MCF 10A (cell line): ENCODE measurements at regions not wholly inside any gene's neighbourhood (a gene's known extent, or its start where the extent isn't known, plus 50 kb on each side); places are given as distances from the start of the nearest gene placed in this dataset.

Experiments
- BruUV-seq: library from RNA; stranded (reverse); fragments of 400-500 nt; replicated peaks from 2 replicates; lab custom pipeline; 2021; lab: Mats Ljungman, UMichigan
- CTCF ChIA-PET: fragments of 300-600 bp; sonication (Branson Sonifier 250); formaldehyde crosslinking; extraction: SDS; loops from one replicate; lab custom pipeline; 2021; ENCODE audit warnings: antibody characterized with exemption, inconsistent platforms; lab: Yijun Ruan, JAX
- POLR2A ChIA-PET: fragments of 300-600, 350-650 bp; sonication (Branson Sonifier 250); formaldehyde crosslinking; extraction: SDS; loops from one replicate; lab custom pipeline; 2020; ENCODE audit warnings: antibody characterized with exemption, inconsistent platforms; lab: Yijun Ruan, JAX
- DNase-seq: peaks from one replicate; pipeline ENCODE4 v3.0.0-alpha.2; 2018; ENCODE audit not compliant: unreplicated experiment
- H3K27ac Mint-ChIP-seq: one replicate; pipeline ENCODE4 v1.8.0; 2022; ENCODE audit warnings: mild to moderate bottlenecking, low read depth, mixed read lengths; ENCODE audit not compliant: unreplicated experiment
- H3K27me3 Mint-ChIP-seq: one replicate; pipeline ENCODE4 v1.8.0; 2022; ENCODE audit warnings: mixed read lengths; ENCODE audit not compliant: insufficient read depth, unreplicated experiment
- H3K36me3 Mint-ChIP-seq: one replicate; pipeline ENCODE4 v1.8.0; 2022; ENCODE audit warnings: mild to moderate bottlenecking, moderate library complexity, mixed read lengths; ENCODE audit not compliant: insufficient read depth, unreplicated experiment
- H3K4me1 Mint-ChIP-seq: one replicate; pipeline ENCODE4 v1.8.0; 2022; ENCODE audit warnings: mixed read lengths; ENCODE audit not compliant: insufficient read depth, unreplicated experiment
- H3K4me3 Mint-ChIP-seq: one replicate; pipeline ENCODE4 v1.8.0; 2022; ENCODE audit warnings: mild to moderate bottlenecking, moderate library complexity, mixed read lengths; ENCODE audit not compliant: unreplicated experiment
- H3K9me3 Mint-ChIP-seq: one replicate; pipeline ENCODE4 v1.8.0; 2022; ENCODE audit warnings: mixed read lengths; ENCODE audit not compliant: unreplicated experiment
- intact Hi-C: fragments of 100-400 bp; cut with micrococcal nuclease; formaldehyde crosslinking; loops from 2 replicates; pipeline ENCODE4 v1.14.1; 2022
- TF ChIP-seq, protein P1 (sequence below): fragments of 200-600 bp; IDR thresholded peaks from one replicate; pipeline ENCODE4 v1.8.0; 2022; ENCODE audit warnings: antibody characterized with exemption, mild to moderate bottlenecking; ENCODE audit not compliant: unreplicated experiment

DNA sequence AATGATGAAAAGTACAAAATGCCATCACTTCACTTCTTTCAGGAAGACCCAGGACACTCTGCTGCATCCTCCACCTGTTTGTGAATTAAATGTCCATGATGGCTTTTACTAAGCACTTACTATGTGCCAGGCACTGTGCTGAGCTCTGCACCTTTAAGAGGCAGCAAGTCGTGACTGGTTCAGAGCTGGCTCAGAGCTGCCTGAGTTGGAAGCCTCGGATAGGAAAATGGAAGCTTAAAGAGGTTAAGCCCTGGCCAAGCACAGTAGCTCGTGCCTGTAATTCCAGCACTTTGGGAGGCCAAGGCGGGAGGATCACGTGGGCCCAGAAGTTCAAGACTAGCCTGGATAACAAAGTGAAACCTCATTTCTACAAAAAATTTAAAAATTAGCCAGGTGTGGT lies 95.6 kb downstream of the SNX5 start:
- no peak overlapping the region for H3K27ac Mint-ChIP-seq
- ChIA-PET CTCF (interaction anchor here (0.9 to 2.4 kb wide), 7 partner anchors 15 to 369 kb away, joined by 3 to 7 read pairs (median 3); partner anchors contain the start of gene RRBP1), POLR2A (interaction anchor here (0.9 to 3.4 kb wide), 4 partner anchors 12 to 191 kb away, joined by 3 to 20 read pairs (median 12); partner anchors contain the start of gene RRBP1)
- no peaks in the 10 kb centered on the region for H3K9me3 Mint-ChIP-seq
- BruUV-seq: no TSS peak
- peaks cover 24% of the 10 kb centered on the region for H3K4me1 Mint-ChIP-seq
- intact Hi-C loops: no loop called here
- H3K4me3 Mint-ChIP-seq: no peak overlapping the region
- H3K36me3 Mint-ChIP-seq: no peaks in the 10 kb centered on the region
- DNase-seq: no peak
- no peaks in the 10 kb centered on the region for H3K27me3 Mint-ChIP-seq
- TF ChIP-seq, protein P1, sequence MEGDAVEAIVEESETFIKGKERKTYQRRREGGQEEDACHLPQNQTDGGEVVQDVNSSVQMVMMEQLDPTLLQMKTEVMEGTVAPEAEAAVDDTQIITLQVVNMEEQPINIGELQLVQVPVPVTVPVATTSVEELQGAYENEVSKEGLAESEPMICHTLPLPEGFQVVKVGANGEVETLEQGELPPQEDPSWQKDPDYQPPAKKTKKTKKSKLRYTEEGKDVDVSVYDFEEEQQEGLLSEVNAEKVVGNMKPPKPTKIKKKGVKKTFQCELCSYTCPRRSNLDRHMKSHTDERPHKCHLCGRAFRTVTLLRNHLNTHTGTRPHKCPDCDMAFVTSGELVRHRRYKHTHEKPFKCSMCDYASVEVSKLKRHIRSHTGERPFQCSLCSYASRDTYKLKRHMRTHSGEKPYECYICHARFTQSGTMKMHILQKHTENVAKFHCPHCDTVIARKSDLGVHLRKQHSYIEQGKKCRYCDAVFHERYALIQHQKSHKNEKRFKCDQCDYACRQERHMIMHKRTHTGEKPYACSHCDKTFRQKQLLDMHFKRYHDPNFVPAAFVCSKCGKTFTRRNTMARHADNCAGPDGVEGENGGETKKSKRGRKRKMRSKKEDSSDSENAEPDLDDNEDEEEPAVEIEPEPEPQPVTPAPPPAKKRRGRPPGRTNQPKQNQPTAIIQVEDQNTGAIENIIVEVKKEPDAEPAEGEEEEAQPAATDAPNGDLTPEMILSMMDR: no peak

DNA sequence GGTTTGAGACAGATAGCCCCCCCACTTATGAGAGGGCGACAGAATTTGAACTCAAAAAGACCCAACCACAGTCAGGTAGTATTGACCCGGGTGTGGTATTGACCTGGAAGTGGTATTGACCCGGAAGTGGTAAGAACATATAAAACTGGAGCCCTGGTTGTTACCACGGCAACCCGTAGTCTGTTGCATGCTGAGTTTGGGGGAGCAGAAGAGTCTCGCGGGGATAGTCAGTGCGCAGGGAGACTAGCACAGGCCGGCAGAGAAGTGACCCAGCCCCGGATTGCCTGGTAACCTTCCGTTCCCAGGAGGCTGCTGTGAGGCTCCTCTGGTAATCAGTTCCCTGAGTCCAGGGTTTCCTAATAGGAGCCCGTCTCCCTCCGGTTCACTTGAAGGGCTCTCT lies 96.2 kb downstream of the SNX5 start:
- CTCF ChIA-PET: interaction anchor here (1.1 to 1.2 kb wide), 3 partner anchors 15 to 190 kb away, joined by 3 to 4 read pairs (median 3); partner anchors contain the start of gene RRBP1
- Mint-ChIP-seq H3K9me3 (no peaks in the 10 kb centered on the region), H3K27me3 (no peaks in the 10 kb centered on the region), H3K27ac (peak overlapping the region; percentile 49), H3K4me1 (peaks cover 24% of the 10 kb centered on the region), H3K4me3 (no peak overlapping the region), H3K36me3 (no peaks in the 10 kb centered on the region)
- BruUV-seq: no TSS peak
- POLR2A ChIA-PET: interaction anchor here (3.2 to 3.4 kb wide), 2 partner anchors 23 to 190 kb away, joined by 20 read pairs; partner anchors contain the start of gene RRBP1
- intact Hi-C loops: no loop called here
- no peak for DNase-seq
- TF ChIP-seq, protein P1: no peak

DNA sequence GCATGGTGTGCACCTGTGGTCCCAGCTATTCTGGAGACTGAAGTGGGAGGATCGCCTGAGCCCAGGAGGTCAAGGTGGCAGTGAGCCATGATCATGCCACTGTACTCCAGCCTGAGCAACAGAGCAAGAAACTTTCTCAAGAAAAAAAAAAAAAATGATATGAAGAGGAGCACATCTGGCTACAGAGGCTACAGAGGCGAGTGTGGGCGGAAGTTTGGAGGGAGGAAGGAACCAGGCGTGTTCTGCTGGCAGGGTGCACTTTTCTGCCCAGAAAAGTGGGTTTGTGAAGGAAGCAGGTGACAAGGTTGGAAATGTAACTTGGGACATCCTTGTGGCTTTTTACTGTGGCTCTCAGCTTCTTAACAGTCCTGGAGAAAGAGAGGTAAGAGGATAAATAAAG lies 96.7 kb downstream of the SNX5 start:
- TF ChIP-seq, protein P1: no peak
- Mint-ChIP-seq H3K4me3 (no peak overlapping the region), H3K4me1 (peaks cover 24% of the 10 kb centered on the region), H3K9me3 (no peaks in the 10 kb centered on the region), H3K36me3 (no peaks in the 10 kb centered on the region), H3K27ac (peak overlapping the region; percentile 49), H3K27me3 (no peaks in the 10 kb centered on the region)
- POLR2A ChIA-PET: interaction anchor here (0.8 to 2.8 kb wide), 2 partner anchors 21 to 347 kb away, joined by 3 to 9 read pairs; no protein-coding TSS in a partner anchor
- CTCF ChIA-PET: interaction anchor here (0.6 to 1.7 kb wide), 2 partner anchors 30 to 367 kb away, joined by 3 to 6 read pairs; no protein-coding TSS in a partner anchor
- no TSS peak for BruUV-seq
- no peak for DNase-seq
- intact Hi-C loops: no loop called here

DNA sequence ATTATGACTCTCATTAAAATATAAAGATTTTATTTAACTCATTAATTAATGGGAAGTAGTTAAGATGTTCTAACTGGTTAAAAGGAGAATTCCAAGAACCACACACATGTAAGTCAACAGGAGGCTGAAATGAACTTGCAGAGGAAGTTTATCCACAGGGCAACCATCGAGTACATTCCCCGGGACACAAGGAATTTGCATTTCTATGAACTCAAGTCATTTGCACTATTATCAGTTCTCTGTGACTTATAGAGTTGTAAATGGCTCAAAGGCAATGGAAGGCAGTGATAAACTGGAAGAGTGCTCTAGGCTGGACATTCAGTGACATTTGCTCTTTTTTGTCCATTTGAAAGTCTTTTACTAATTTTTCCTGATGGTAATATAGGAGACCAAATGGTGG lies 97.4 kb downstream of the SNX5 start:
- POLR2A ChIA-PET: interaction anchor here (0.8 to 2.8 kb wide), 2 partner anchors 21 to 346 kb away, joined by 3 to 9 read pairs; no protein-coding TSS in a partner anchor
- TF ChIP-seq, protein P1: no peak
- Mint-ChIP-seq H3K36me3 (no peaks in the 10 kb centered on the region), H3K4me3 (no peak overlapping the region), H3K4me1 (peaks cover 23% of the 10 kb centered on the region), H3K9me3 (no peaks in the 10 kb centered on the region), H3K27ac (no peak overlapping the region), H3K27me3 (no peaks in the 10 kb centered on the region)
- intact Hi-C loops: no loop called here
- CTCF ChIA-PET: interaction anchor here (1.7 kb wide), 1 partner anchor 367 kb away, joined by 3 read pairs; no protein-coding TSS in a partner anchor
- no peak for DNase-seq
- BruUV-seq: no TSS peak
